Naive thymus-derived CD8-positive, alpha-beta T cell (primary cell): ENCODE measurements at regions not wholly inside any gene's neighbourhood (a gene's known extent, or its start where the extent isn't known, plus 50 kb on each side); places are given as distances from the start of the nearest gene placed in this dataset.
A peak's percentile ranks its signal among the peaks of the same experiment; 100 is the strongest.
"Not testable (repeated sequence)": the region's sequence is repeated elsewhere in the genome, so short reads cannot be mapped to it uniquely, and the experiment has no call there.

Experiments used
- ATAC-seq, 2 donors: fragments of 150-1000 bp; cut with Tn5 transposase in 1 of 2; sonication (Bioruptor Pico), chemical (Tn5 transposase) in 1 of 2; 1 replicate in 1 of 2; 2 replicates in 1 of 2; pipeline ENCODE4 v1.10.0; 2021; ENCODE audit warnings: mild to moderate bottlenecking in 2 of 2, moderate library complexity in 2 of 2
- POLR2A ChIA-PET: fragments of 350-600 bp; sonication (Branson Sonifier 250); formaldehyde crosslinking; loops from one replicate; lab custom pipeline; 2021; ENCODE audit warnings: antibody characterized with exemption; lab: Charles Lee
- DNase-seq, 10 donors: peaks; one replicate each; pipeline versions ENCODE4 v3.0.0 to v3.0.0-alpha.2; 2020 to 2022
- H3K27ac Mint-ChIP-seq, 10 donors: one replicate each; pipeline ENCODE4 v1.8.0; 2020 to 2022; ENCODE audit warnings: mild to moderate bottlenecking in 10 of 10, mixed read lengths in 10 of 10, moderate library complexity in 4 of 10, inconsistent platforms in 1 of 10
- H3K27me3 Mint-ChIP-seq, 5 donors: one replicate each; pipeline ENCODE4 v1.8.0; 2021 to 2022; ENCODE audit warnings: mixed read lengths in 5 of 5
- H3K36me3 Mint-ChIP-seq, 3 donors: one replicate each; pipeline ENCODE4 v1.8.0; 2020 to 2022; ENCODE audit warnings: mixed read lengths in 3 of 3, mild to moderate bottlenecking in 2 of 3, inconsistent platforms in 1 of 3
- H3K4me1 Mint-ChIP-seq, 4 donors: one replicate each; pipeline ENCODE4 v1.8.0; 2021 to 2022; ENCODE audit warnings: mixed read lengths in 4 of 4
- H3K4me3 Mint-ChIP-seq, 10 donors: one replicate each; pipeline ENCODE4 v1.8.0; 2020 to 2022; ENCODE audit warnings: mild to moderate bottlenecking in 10 of 10, mixed read lengths in 10 of 10, moderate library complexity in 6 of 10, inconsistent platforms in 1 of 10
- H3K9me3 Mint-ChIP-seq, 9 donors: one replicate each; pipeline ENCODE4 v1.8.0; 2020 to 2022; ENCODE audit warnings: mixed read lengths in 9 of 9, mild to moderate bottlenecking in 3 of 9, inconsistent platforms in 1 of 9, moderate library complexity in 1 of 9

DNA sequence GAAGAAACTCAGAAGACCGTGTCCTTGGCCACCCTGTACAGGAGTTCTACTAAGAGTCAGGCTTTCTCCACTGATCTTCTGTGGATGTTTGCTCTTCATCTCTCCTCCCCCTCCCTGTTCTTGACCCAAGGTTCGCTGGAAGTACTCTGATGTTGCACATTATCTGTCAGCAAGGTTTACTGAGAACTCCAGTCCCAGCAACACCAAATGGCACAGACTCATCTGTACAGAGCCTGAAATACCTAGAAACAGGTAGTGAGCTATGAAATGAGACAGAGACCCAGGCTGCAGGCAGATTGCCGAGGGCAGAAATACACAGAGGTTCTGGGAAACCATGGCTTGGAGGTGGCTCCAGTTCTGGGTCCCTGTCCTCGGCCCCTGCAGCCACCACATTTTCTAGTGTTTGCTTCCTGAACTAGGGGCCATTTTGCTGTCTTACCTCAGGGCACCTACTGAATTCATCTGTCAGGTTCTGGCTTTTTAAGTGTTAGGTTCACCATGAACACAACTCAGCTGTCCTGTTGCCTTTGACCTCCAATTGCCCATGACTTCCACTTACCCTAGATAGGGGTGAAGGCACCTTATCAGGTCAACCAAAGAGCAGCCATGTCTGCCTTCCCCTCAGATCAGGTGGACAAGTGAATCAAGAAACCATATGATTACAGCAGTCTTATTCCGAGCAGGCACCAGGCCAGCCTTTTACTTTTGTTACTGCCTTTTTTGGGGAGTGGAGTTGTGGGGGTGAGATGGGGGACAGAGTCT is 92.2 kb downstream of the CDC7 start:
- H3K4me3 Mint-ChIP-seq: peak overlapping the region in 2 of 10 donors; percentile 22 to 47

DNA sequence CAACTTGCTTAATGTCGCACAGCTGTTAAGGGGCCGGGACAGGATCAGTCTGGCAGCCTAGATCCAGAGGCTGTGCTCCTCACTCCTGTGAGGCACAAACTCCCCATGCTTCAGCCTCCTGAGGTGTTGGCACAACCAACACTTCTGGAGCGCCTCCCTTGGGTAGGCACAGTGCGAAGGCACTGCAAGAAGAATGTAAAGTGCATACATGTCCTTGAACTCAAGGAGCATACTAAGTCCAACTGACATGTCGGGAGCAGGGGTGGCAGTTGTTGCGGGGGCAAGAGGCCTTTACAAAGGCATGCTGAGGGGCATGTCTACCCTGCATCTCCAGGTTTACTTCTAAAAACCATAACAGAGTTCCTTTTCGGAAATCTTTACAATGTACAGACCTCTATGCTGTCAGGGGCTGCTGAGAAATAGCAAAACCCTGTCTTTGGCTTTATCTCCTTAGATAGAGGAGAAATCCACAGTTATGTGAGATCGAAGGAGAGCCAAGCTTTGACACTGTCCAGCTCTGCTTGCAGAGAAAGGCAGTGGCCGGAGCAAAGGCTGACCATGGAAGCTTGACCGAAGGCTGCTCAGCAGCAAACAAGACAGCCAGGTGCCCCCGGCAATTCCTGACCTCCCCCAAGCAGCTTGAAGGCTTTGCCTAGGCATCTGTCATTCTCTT is 93.9 kb downstream of the CDC7 start:
- Mint-ChIP-seq H3K9me3 (no peaks in the 10 kb centered on the region), H3K4me3 (no peak overlapping the region), H3K27ac (no peak overlapping the region), H3K36me3 (no peaks in the 10 kb centered on the region), H3K27me3 (peaks cover 0 to 4% (median 0%) of the 10 kb centered on the region in 5 donors), H3K4me1 (peaks cover 8 to 21% (median 20%) of the 10 kb centered on the region in 4 donors)
- POLR2A ChIA-PET: interaction anchor here (0.6 kb wide), 1 partner anchor 312 kb away, joined by 3 read pairs; no protein-coding TSS in a partner anchor
- ATAC-seq (no peak), DNase-seq (no peak)

More for the DNA sequence above, 92.2 kb downstream of the CDC7 start:
- POLR2A ChIA-PET: no interaction called here
- peaks cover 8 to 21% (median 19%) of the 10 kb centered on the region in 4 donors for H3K4me1 Mint-ChIP-seq
- H3K36me3 Mint-ChIP-seq: no peaks in the 10 kb centered on the region
- no peak overlapping the region for H3K27ac Mint-ChIP-seq
- DNase-seq: no peak
- ATAC-seq: no peak
- peaks cover 0 to 4% (median 0%) of the 10 kb centered on the region in 5 donors for H3K27me3 Mint-ChIP-seq
- H3K9me3 Mint-ChIP-seq: no peaks in the 10 kb centered on the region

DNA sequence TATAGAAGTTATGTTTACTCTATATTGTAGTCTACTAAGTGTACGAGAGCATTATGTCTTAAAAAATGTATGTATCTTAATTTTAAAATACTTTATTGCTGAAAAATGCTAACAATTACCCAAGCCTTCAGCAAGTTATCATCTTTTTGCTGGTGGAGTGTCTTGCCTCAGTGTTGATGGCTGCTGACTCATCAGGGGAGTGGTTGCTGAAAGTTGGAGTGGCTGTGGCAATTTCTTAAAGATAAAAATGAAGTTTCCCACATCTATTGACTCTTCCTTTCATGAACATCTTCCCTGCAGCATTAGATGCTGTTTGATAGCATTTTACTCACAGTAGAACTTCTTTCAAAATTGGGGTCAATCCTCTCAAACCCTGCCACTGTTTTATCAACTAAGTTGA is 95.8 kb downstream of the CDC7 start:
- ATAC-seq: no peak
- no peak overlapping the region for H3K4me3 Mint-ChIP-seq

GRCh38 chr1:91597215-91597614 is 96.6 kb downstream of the CDC7 start:
- no peaks in the 10 kb centered on the region for H3K9me3 Mint-ChIP-seq
- no peak for ATAC-seq
- H3K27me3 Mint-ChIP-seq: peaks cover 0 to 4% (median 0%) of the 10 kb centered on the region in 5 donors
- POLR2A ChIA-PET: no interaction called here
- H3K4me1 Mint-ChIP-seq: peaks cover 2 to 7% (median 5%) of the 10 kb centered on the region in 4 donors
- no peak overlapping the region for H3K27ac Mint-ChIP-seq
- no peak overlapping the region for H3K4me3 Mint-ChIP-seq
- H3K36me3 Mint-ChIP-seq: no peaks in the 10 kb centered on the region
- DNase-seq: no peak

More for the DNA sequence above, 95.8 kb downstream of the CDC7 start:
- no peak for DNase-seq
- Mint-ChIP-seq H3K9me3 (no peaks in the 10 kb centered on the region), H3K27me3 (peaks cover 0 to 4% (median 0%) of the 10 kb centered on the region in 5 donors), H3K4me1 (peaks cover 5 to 14% (median 12%) of the 10 kb centered on the region in 4 donors), H3K36me3 (no peaks in the 10 kb centered on the region), H3K27ac (no peak overlapping the region)
- POLR2A ChIA-PET: no interaction called here

DNA sequence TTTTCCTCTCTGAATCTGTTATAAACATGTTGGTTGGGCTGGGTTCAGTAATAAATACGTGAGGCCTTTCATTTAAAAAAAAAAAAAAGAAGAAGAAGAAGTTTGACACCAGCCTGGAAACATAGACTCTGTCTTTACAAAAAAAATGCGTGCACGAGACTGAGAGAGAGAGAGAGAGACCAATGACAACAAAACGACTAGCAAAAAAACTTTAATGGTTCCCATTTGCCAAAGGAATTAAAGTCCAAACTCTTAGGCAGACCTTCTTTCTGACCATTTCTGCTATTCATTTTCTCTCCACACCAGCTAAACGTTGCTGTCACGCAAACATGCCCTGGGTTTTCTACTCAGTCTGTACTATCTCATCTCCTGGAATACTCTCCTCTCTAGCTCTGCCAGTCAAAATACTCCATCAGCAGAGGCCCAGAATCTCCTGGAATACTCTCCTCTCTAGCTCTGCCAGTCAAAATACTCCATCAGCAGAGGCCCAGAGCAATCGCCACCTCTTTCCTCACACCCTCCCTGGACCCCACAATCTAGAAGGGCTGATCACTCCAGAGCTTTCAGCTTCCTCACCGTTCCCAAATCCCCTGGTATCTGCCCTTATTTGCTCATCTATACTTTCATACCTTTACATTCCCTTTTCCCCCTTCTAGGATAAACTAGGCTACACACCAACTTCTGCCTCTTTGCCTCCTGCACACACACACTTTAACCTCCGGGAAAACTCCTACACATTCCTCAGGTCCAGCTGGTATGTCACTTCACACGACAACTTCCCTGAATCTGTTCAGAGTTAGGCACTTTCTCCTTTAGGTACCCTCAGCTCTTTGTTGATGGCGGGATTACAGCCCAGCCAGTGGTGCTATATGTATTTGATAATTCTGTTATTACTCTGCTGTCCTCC is 100.0 kb downstream of the CDC7 start:
- Mint-ChIP-seq H3K4me3 (no peak overlapping the region), H3K9me3 (peaks cover 0 to 1% (median 0%) of the 10 kb centered on the region in 9 donors), H3K27me3 (peaks cover 0 to 1% (median 0%) of the 10 kb centered on the region in 5 donors), H3K27ac (no peak overlapping the region), H3K36me3 (no peaks in the 10 kb centered on the region), H3K4me1 (peaks cover 0 to 4% (median 2%) of the 10 kb centered on the region in 4 donors)
- DNase-seq (no peak), ATAC-seq (no peak)
- POLR2A ChIA-PET: no interaction called here

GRCh38 chr1:91601554-91602376 is 101.1 kb downstream of the CDC7 start:
- Mint-ChIP-seq H3K27ac (no peak overlapping the region), H3K27me3 (peaks cover 0 to 1% (median 0%) of the 10 kb centered on the region in 5 donors), H3K4me3 (no peak overlapping the region), H3K9me3 (peaks cover 0 to 1% (median 0%) of the 10 kb centered on the region in 9 donors), H3K36me3 (no peaks in the 10 kb centered on the region), H3K4me1 (peaks cover 0 to 2% (median 1%) of the 10 kb centered on the region in 4 donors)
- POLR2A ChIA-PET: no interaction called here
- ATAC-seq: no peak
- no peak for DNase-seq

- no peaks in the 10 kb centered on the region for H3K36me3 Mint-ChIP-seq
- peaks cover 0 to 3% (median 0%) of the 10 kb centered on the region in 9 donors for H3K9me3 Mint-ChIP-seq
- H3K27ac Mint-ChIP-seq: peak overlapping the region in 1 of 10 donors; percentile 20
- peaks cover 0 to 3% (median 0%) of the 10 kb centered on the region in 5 donors for H3K27me3 Mint-ChIP-seq
- DNase-seq (no peak), ATAC-seq (no peak)
- H3K4me3 Mint-ChIP-seq: no peak overlapping the region
- H3K4me1 Mint-ChIP-seq: peaks cover 0 to 2% (median 1%) of the 10 kb centered on the region in 4 donors
- POLR2A ChIA-PET: no interaction called here
These were observed 102.8 kb downstream of the CDC7 start for GRCh38 chr1:91603409-91603808.

DNA sequence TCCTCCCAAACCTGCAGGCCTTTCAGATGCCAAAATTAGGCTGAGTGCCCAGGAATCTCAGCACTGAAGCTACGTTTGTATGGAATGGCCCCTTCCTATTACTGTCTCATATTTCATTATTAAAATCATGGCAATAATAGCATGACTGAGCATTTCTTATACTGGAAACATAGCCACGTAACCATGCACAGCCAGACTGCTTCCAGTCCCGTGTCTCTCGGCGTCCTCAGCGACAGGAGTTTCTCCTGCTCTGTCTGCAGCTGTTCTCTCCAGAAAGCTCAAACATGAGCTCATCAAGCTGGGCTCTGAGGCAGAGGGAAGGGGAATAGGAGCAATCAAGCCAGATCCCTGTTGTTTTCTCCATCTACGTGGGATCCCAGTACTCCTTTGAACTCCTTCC is 104.0 kb downstream of the CDC7 start:
- H3K4me1 Mint-ChIP-seq: peaks cover 0 to 2% (median 0%) of the 10 kb centered on the region in 4 donors
- ATAC-seq: no peak
- H3K4me3 Mint-ChIP-seq: no peak overlapping the region
- peaks cover 0 to 4% (median 0%) of the 10 kb centered on the region in 5 donors for H3K27me3 Mint-ChIP-seq
- DNase-seq: no peak
- POLR2A ChIA-PET: no interaction called here
- H3K36me3 Mint-ChIP-seq: no peaks in the 10 kb centered on the region
- H3K9me3 Mint-ChIP-seq: peaks cover 0 to 3% (median 0%) of the 10 kb centered on the region in 9 donors
- H3K27ac Mint-ChIP-seq: no peak overlapping the region

- Mint-ChIP-seq H3K27ac (no peak overlapping the region), H3K27me3 (peaks cover 0 to 4% (median 0%) of the 10 kb centered on the region in 5 donors), H3K36me3 (no peaks in the 10 kb centered on the region), H3K4me3 (no peak overlapping the region), H3K9me3 (peaks cover 0 to 3% (median 0%) of the 10 kb centered on the region in 9 donors), H3K4me1 (peaks cover 0 to 2% (median 0%) of the 10 kb centered on the region in 4 donors)
- ATAC-seq: no peak
- DNase-seq: no peak
- POLR2A ChIA-PET: no interaction called here
These were observed 104.9 kb downstream of the CDC7 start for GRCh38 chr1:91605566-91605965.

DNA sequence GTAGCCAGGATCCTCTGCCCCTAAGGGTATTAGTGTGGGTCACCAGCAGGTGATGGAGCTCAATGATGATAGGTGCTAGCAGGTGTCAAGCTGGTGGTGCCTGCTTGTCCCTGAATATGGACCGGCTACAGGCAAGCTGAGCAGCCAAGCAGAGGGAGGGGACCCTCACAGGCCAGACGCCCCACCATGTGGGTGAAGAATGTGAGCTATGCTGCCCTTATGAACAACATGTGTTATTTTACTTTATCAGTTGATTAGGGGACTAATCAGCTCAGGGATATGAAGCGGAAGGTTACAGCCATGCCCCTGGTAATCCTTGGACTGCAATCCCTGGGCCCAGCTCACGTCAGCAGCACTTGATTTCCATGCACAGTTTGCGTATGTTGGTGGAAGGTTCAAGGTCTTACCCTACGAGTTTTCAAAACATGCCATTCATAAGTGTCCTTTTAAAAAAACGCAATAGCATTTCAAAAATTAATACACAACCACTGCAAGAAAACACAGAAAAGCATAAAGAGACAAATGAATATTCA is 106.0 kb downstream of the CDC7 start:
- ATAC-seq (no peak), DNase-seq (no peak)
- POLR2A ChIA-PET: no interaction called here
- no peaks in the 10 kb centered on the region for H3K36me3 Mint-ChIP-seq
- H3K9me3 Mint-ChIP-seq: peaks cover 0 to 3% (median 0%) of the 10 kb centered on the region in 9 donors
- peaks cover 0 to 2% (median 0%) of the 10 kb centered on the region in 4 donors for H3K4me1 Mint-ChIP-seq
- no peak overlapping the region for H3K27ac Mint-ChIP-seq
- H3K27me3 Mint-ChIP-seq: peaks cover 0 to 4% (median 0%) of the 10 kb centered on the region in 5 donors
- H3K4me3 Mint-ChIP-seq: no peak overlapping the region

DNA sequence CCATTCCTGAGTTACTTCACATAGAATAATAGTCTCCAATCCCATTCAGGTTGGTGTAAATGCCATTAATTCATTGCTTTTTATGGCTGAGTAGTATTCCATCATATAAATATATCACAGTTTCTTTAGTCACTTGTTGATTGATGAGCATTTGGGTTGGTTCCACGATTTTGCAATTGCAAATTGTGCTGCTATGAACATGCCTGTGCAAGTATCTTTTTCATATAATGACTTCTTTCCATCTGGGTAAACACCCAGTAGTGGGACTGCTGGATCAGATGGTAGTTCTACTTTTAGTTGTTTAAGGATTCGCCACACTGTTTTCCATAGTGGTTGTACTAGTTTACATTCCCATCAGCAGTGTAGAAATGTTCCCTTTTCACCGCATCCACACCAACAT is 107.0 kb downstream of the CDC7 start:
- ATAC-seq, H3K4me1 Mint-ChIP-seq, H3K27ac Mint-ChIP-seq, H3K27me3 Mint-ChIP-seq, H3K4me3 Mint-ChIP-seq, H3K9me3 Mint-ChIP-seq, DNase-seq, H3K36me3 Mint-ChIP-seq, POLR2A ChIA-PET: not testable (repeated sequence)
